Endothelial cell of umbilical vein (primary cell): ENCODE measurements at regions not wholly inside any gene's neighbourhood (a gene's known extent, or its start where the extent isn't known, plus 50 kb on each side); places are given as distances from the start of the nearest gene placed in this dataset.

Experiments
- BruUV-seq: library from RNA; stranded (reverse); fragments of 400-500 nt; replicated peaks from 2 replicates; lab custom pipeline; 2021; lab: Mats Ljungman, UMichigan
- CTCF ChIA-PET: fragments of 300-600, 350-600 bp; sonication (Branson Sonifier 250); formaldehyde crosslinking; loops from one replicate; lab custom pipeline; 2021; ENCODE audit warnings: antibody characterized with exemption, inconsistent platforms; lab: Charles Lee
- POLR2A ChIA-PET: fragments of 300-600, 350-600 bp; sonication (Branson Sonifier 250); formaldehyde crosslinking; loops from one replicate; lab custom pipeline; 2021; ENCODE audit warnings: antibody characterized with exemption, inconsistent platforms; lab: Charles Lee
- DNase-seq: peaks from one replicate; pipeline ENCODE4 v3.0.0-alpha.2; 2011; ENCODE audit warnings: low read depth, low spot score
- FAIRE-seq: peaks from 2 replicates; lab custom pipeline; 2011; peaks lifted over from hg19 to GRCh38; lab: Jason Lieb, UNC
- H2AFZ ChIP-seq: 2 replicates; pipeline ENCODE4 v1.6.0; 2012; ENCODE audit warnings: low read depth, low read length, control low read depth, inconsistent platforms
- H3K27ac ChIP-seq: 2 replicates; pipeline ENCODE4 v1.5.1; 2011; ENCODE audit warnings: low read depth, mild to moderate bottlenecking, control low read depth, low read length, moderate library complexity; ENCODE audit not compliant: insufficient read depth
- H3K27me3 ChIP-seq, 2 experiments: 2 replicates each; pipeline versions ENCODE4 v1.6.0 to v1.6.1; 2011; ENCODE audit warnings: low read length in 2 of 2, mixed read lengths in 1 of 2; ENCODE audit not compliant: control insufficient read depth in 2 of 2, insufficient read depth in 2 of 2
- H3K36me3 ChIP-seq, 2 experiments: 2 replicates in 1 of 2; 3 replicates in 1 of 2; pipeline ENCODE4 v1.5.1; 2011; ENCODE audit warnings: low read length in 2 of 2, mild to moderate bottlenecking in 1 of 2, moderate library complexity in 1 of 2; ENCODE audit not compliant: control insufficient read depth in 2 of 2, insufficient read depth in 2 of 2; ENCODE audit errors: extremely low read depth in 1 of 2
- H3K4me1 ChIP-seq: 3 replicates; pipeline ENCODE4 v1.5.1; 2011; ENCODE audit warnings: mild to moderate bottlenecking, low read length; ENCODE audit not compliant: control insufficient read depth, insufficient read depth; ENCODE audit errors: extremely low read depth
- H3K4me2 ChIP-seq: 2 replicates; pipeline ENCODE4 v1.6.1; 2011; ENCODE audit warnings: low read length, control low read depth, mixed read lengths; ENCODE audit not compliant: insufficient read depth
- H3K4me3 ChIP-seq, 3 experiments: fragments of 200-600 bp in 1 of 3; sonication (generic), shearing (Covaris generic) in 1 of 3; replicated peaks in 1 of 3; 2 replicates each; pipeline ENCODE4 v1.5.1; 2011 to 2016; ENCODE audit warnings: control low read depth in 3 of 3, low read length in 3 of 3, mild to moderate bottlenecking in 2 of 3, inconsistent platforms in 1 of 3, low read depth in 1 of 3, moderate library complexity in 1 of 3; ENCODE audit not compliant: insufficient read depth in 1 of 3
- H3K79me2 ChIP-seq: 2 replicates; pipeline ENCODE4 v1.6.0; 2012; ENCODE audit warnings: low read length, inconsistent platforms; ENCODE audit not compliant: control insufficient read depth, insufficient read depth
- H3K9ac ChIP-seq: replicated peaks from 2 replicates; pipeline ENCODE3; 2011; ENCODE audit warnings: low read length, control low read depth; ENCODE audit not compliant: insufficient read depth; ENCODE audit errors: extremely low read depth
- H3K9me1 ChIP-seq: replicated peaks from 3 replicates; pipeline ENCODE4 v1.6.0; 2011; ENCODE audit warnings: mild to moderate bottlenecking, low read length; ENCODE audit not compliant: control insufficient read depth, insufficient read depth; ENCODE audit errors: extremely low read depth
- H3K9me3 ChIP-seq: replicated peaks from 2 replicates; pipeline ENCODE4 v1.5.1; 2012; ENCODE audit warnings: low read length, inconsistent platforms; ENCODE audit not compliant: control insufficient read depth, insufficient read depth
- H4K20me1 ChIP-seq: replicated peaks from 2 replicates; pipeline ENCODE3; 2011; ENCODE audit warnings: mild to moderate bottlenecking, low read length; ENCODE audit not compliant: control insufficient read depth, insufficient read depth; ENCODE audit errors: extremely low read depth
- EZH2 ChIP-seq: IDR thresholded peaks from 2 replicates; pipeline ENCODE4 v1.6.1; 2012; ENCODE audit warnings: borderline replicate concordance, low read depth, mild to moderate bottlenecking, moderate library complexity, low read length, inconsistent platforms; ENCODE audit not compliant: severe bottlenecking
- FOS ChIP-seq: IDR thresholded peaks from 2 replicates; pipeline ENCODE4 v1.6.1; 2011; ENCODE audit warnings: mild to moderate bottlenecking, low read length, moderate library complexity, borderline replicate concordance; ENCODE audit not compliant: insufficient read depth
- GATA2 ChIP-seq: IDR thresholded peaks from 2 replicates; pipeline ENCODE4 v1.7.0; 2011; ENCODE audit warnings: low read depth, mild to moderate bottlenecking, moderate library complexity, mixed read lengths, low read length; ENCODE audit not compliant: insufficient read length, insufficient read depth
- JUN ChIP-seq: IDR thresholded peaks from 2 replicates; pipeline ENCODE4 v1.6.1; 2011; ENCODE audit warnings: borderline replicate concordance, low read depth; ENCODE audit not compliant: insufficient read length, insufficient read depth
- MYC ChIP-seq: IDR thresholded peaks from one replicate; pipeline ENCODE4 v1.6.1; 2011; ENCODE audit warnings: mild to moderate bottlenecking, low read depth, low read length
- POLR2A ChIP-seq: IDR thresholded peaks from 2 replicates; pipeline ENCODE4 v1.6.1; 2012; ENCODE audit warnings: low read depth, mild to moderate bottlenecking, control low read depth, low read length
- POLR2AphosphoS5 ChIP-seq: IDR thresholded peaks from 2 replicates; pipeline ENCODE4 v1.6.1; 2012; ENCODE audit warnings: low read depth, mild to moderate bottlenecking, control low read depth, low read length, moderate library complexity; ENCODE audit not compliant: insufficient read depth
- dilution Hi-C: fragments of 300-500 bp; cut with MboI; formaldehyde crosslinking; loops from one replicate; pipeline ENCODE4 v1.15.0; 2019; ENCODE audit warnings: low sequenced_read_pairs; ENCODE audit not compliant: extremely low pct_ligation_motif_present
- intact Hi-C: fragments of 100-400 bp; cut with micrococcal nuclease; formaldehyde crosslinking; loops from one replicate; pipeline ENCODE4 v1.10.0; 2022
- TF ChIP-seq, protein P1 (sequence below), 2 donors: IDR thresholded peaks; 1 replicate in 1 of 2; 2 replicates in 1 of 2; pipeline ENCODE4 v1.5.1; 2011; ENCODE audit warnings: low read length in 2 of 2, mild to moderate bottlenecking in 2 of 2, moderate library complexity in 2 of 2, control low read depth in 1 of 2, inconsistent platforms in 1 of 2, low read depth in 1 of 2; ENCODE audit not compliant: insufficient read depth in 1 of 2; ENCODE audit errors: extremely low read depth in 1 of 2
- TF ChIP-seq, protein P2 (sequence below): IDR thresholded peaks from 2 replicates; pipeline ENCODE4 v1.6.1; 2011; ENCODE audit not compliant: insufficient read depth, insufficient read length

DNA sequence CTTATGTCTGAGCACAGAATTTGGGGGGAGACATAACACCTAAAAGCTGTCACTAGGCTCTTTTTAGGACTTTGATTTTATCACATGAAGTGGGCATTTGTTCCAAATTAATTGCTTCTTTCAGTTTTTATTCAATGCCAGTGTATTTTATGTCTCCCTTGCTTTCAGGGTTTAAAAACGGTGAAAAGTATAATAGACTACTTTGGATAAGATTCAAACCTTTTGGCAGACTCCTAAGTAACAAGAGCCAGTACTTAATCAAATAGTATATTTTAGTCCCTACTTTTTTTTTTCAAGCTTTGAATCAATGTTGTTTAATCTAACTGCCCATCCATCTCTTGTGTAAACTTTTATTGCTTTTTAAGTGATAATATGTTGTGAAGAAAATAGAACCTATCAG lies 847.2 kb upstream of the DPPA4 start:
- dilution Hi-C loops: no loop called here
- Histone ChIP-seq H4K20me1 (no peaks in the 10 kb centered on the region), H3K4me1 (no peaks in the 10 kb centered on the region), H3K9me3 (no peaks in the 10 kb centered on the region), H3K27ac (no peak overlapping the region), H3K36me3 (no peaks in the 10 kb centered on the region), H3K4me2 (no peak overlapping the region), H3K9ac (no peak overlapping the region), H2AFZ (no peak overlapping the region), H3K79me2 (no peaks in the 10 kb centered on the region), H3K4me3 (no peak overlapping the region), H3K27me3 (no peaks in the 10 kb centered on the region), H3K9me1 (no peaks in the 10 kb centered on the region)
- BruUV-seq: no TSS peak
- TF ChIP-seq GATA2: no peak
- no peak for TF ChIP-seq MYC
- TF ChIP-seq JUN: no peak
- TF ChIP-seq POLR2A: no peak
- TF ChIP-seq EZH2: no peak
- no peak for TF ChIP-seq FOS
- TF ChIP-seq, protein P1, sequence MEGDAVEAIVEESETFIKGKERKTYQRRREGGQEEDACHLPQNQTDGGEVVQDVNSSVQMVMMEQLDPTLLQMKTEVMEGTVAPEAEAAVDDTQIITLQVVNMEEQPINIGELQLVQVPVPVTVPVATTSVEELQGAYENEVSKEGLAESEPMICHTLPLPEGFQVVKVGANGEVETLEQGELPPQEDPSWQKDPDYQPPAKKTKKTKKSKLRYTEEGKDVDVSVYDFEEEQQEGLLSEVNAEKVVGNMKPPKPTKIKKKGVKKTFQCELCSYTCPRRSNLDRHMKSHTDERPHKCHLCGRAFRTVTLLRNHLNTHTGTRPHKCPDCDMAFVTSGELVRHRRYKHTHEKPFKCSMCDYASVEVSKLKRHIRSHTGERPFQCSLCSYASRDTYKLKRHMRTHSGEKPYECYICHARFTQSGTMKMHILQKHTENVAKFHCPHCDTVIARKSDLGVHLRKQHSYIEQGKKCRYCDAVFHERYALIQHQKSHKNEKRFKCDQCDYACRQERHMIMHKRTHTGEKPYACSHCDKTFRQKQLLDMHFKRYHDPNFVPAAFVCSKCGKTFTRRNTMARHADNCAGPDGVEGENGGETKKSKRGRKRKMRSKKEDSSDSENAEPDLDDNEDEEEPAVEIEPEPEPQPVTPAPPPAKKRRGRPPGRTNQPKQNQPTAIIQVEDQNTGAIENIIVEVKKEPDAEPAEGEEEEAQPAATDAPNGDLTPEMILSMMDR (IDR thresholded peaks at IDR 0.05; ENCODE audit: extremely low read depth in 1 of 2, insufficient read depth in 1 of 2, low read depth in 1 of 2, low read length in 2 of 2): no peak
- TF ChIP-seq, protein P2, sequence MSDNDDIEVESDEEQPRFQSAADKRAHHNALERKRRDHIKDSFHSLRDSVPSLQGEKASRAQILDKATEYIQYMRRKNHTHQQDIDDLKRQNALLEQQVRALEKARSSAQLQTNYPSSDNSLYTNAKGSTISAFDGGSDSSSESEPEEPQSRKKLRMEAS: no peak
- TF ChIP-seq POLR2AphosphoS5: no peak
- intact Hi-C loops: no loop called here
- ChIA-PET CTCF (interaction anchor here (0.6 to 1.0 kb wide), 2 partner anchors 10 to 171 kb away, joined by 3 to 4 read pairs; no protein-coding TSS in a partner anchor), POLR2A (no interaction called here)
- FAIRE-seq (no peak), DNase-seq (no peak)
